ENCODE measurements at regions not wholly inside any gene's neighbourhood (a gene's known extent, or its start where the extent isn't known, plus 50 kb on each side); places are given as distances from the start of the nearest gene placed in this dataset.

GRCh38 chr4:14771094-14771493, 231.2 kb upstream of the CPEB2 start:
- DNase-seq (ENCODE audit: low read depth, low spot score), result peak; percentile 18

- no peak for DNase-seq (ENCODE audit: low read depth, low spot score)
Observed at GRCh38 chr4:14771504-14772175, 230.6 kb upstream of the CPEB2 start.

GRCh38 chr4:14772388-14772787, 229.9 kb upstream of the CPEB2 start:
- DNase-seq (ENCODE audit: low read depth, low spot score), result no peak

- peak; percentile 45 for DNase-seq (ENCODE audit: low read depth, low spot score)
Observed at GRCh38 chr4:14783011-14783877, 219.0 kb upstream of the CPEB2 start.

- no peak for DNase-seq (ENCODE audit: low read depth, low spot score)
Observed at GRCh38 chr4:14787221-14787620, 215.1 kb upstream of the CPEB2 start.

GRCh38 chr4:14787894-14788293, 214.4 kb upstream of the CPEB2 start:
- no peak for DNase-seq (ENCODE audit: low read depth, low spot score)

- DNase-seq (ENCODE audit: low read depth, low spot score), result no peak
Observed at GRCh38 chr4:14790494-14790893, 211.8 kb upstream of the CPEB2 start.

GRCh38 chr4:14792702-14793227, 209.5 kb upstream of the CPEB2 start:
- DNase-seq (ENCODE audit: low read depth, low spot score), result no peak

- no peak for DNase-seq (ENCODE audit: low read depth, low spot score)
Observed at GRCh38 chr4:14800977-14801376, 201.3 kb upstream of the CPEB2 start.

GRCh38 chr4:14802596-14802995, 199.7 kb upstream of the CPEB2 start:
- no peak for DNase-seq (ENCODE audit: low read depth, low spot score)

- DNase-seq (ENCODE audit: low read depth, low spot score), result no peak
Observed at GRCh38 chr4:14807856-14808255, 194.4 kb upstream of the CPEB2 start.

GRCh38 chr4:14809203-14809602, 193.1 kb upstream of the CPEB2 start:
- DNase-seq (ENCODE audit: low read depth, low spot score), result no peak

GRCh38 chr4:14810121-14810520, 192.2 kb upstream of the CPEB2 start:
- no peak for DNase-seq (ENCODE audit: low read depth, low spot score)

- DNase-seq (ENCODE audit: low read depth, low spot score), result no peak
Observed at GRCh38 chr4:14810568-14810967, 191.7 kb upstream of the CPEB2 start.

- DNase-seq (ENCODE audit: low read depth, low spot score), result no peak
Observed at GRCh38 chr4:14812101-14812500, 190.2 kb upstream of the CPEB2 start.

- DNase-seq (ENCODE audit: low read depth, low spot score), result no peak
Observed at GRCh38 chr4:14816623-14817261, 185.5 kb upstream of the CPEB2 start.

- no peak for DNase-seq (ENCODE audit: low read depth, low spot score)
Observed at GRCh38 chr4:14824189-14824588, 178.1 kb upstream of the CPEB2 start.

GRCh38 chr4:14827111-14827510, 175.2 kb upstream of the CPEB2 start:
- peak; percentile 39 for DNase-seq (ENCODE audit: low read depth, low spot score)

GRCh38 chr4:14829795-14830194, 172.5 kb upstream of the CPEB2 start:
- DNase-seq (ENCODE audit: low read depth, low spot score), result no peak

GRCh38 chr4:14831416-14831815, 170.9 kb upstream of the CPEB2 start:
- no peak for DNase-seq (ENCODE audit: low read depth, low spot score)

GRCh38 chr4:14833053-14833452, 169.2 kb upstream of the CPEB2 start:
- no peak for DNase-seq (ENCODE audit: low read depth, low spot score)

GRCh38 chr4:14834382-14834781, 167.9 kb upstream of the CPEB2 start:
- no peak for DNase-seq (ENCODE audit: low read depth, low spot score)
